DND-41 (cell line): ENCODE measurements at regions not wholly inside any gene's neighbourhood (a gene's known extent, or its start where the extent isn't known, plus 50 kb on each side); places are given as distances from the start of the nearest gene placed in this dataset.

ENCODE experiments used
- CTCF ChIP-seq: IDR thresholded peaks from 2 replicates; pipeline ENCODE4 v1.5.1; 2012; ENCODE audit warnings: borderline replicate concordance, low read length, moderate library complexity, mild to moderate bottlenecking; ENCODE audit not compliant: poor library complexity, severe bottlenecking; ENCODE audit errors: extremely low read depth
- EZH2 ChIP-seq: IDR thresholded peaks from 3 replicates; pipeline ENCODE4 v1.6.1; 2012; ENCODE audit warnings: borderline replicate concordance, low read depth, mild to moderate bottlenecking, moderate library complexity, low read length, inconsistent platforms; ENCODE audit not compliant: severe bottlenecking

- TF ChIP-seq CTCF: no peak
- TF ChIP-seq EZH2: no peak
Observed at GRCh38 chr22:25389541-25389919, 170.1 kb downstream of the CRYBB2 start.
